Epithelial cell of proximal tubule (primary cell): ENCODE measurements at regions not wholly inside any gene's neighbourhood (a gene's known extent, or its start where the extent isn't known, plus 50 kb on each side); places are given as distances from the start of the nearest gene placed in this dataset.

Source experiments
- DNase-seq: peaks from one replicate; pipeline ENCODE4 v3.0.0-alpha.2; 2011; ENCODE audit warnings: low read depth
- H3K4me3 ChIP-seq: 2 replicates; pipeline ENCODE4 v1.5.1; 2011; ENCODE audit warnings: low read depth, mild to moderate bottlenecking, low read length
- CTCF ChIP-seq: conservative IDR thresholded peaks from 2 replicates; pipeline ENCODE4 v1.5.1; 2012; ENCODE audit warnings: low read depth, mild to moderate bottlenecking, low read length

- no peak overlapping the region for H3K4me3 ChIP-seq
- DNase-seq, result no peak
- no peak for TF ChIP-seq CTCF
Measured at GRCh38 chr15:85997618-85998017, 82.1 kb upstream of the AGBL1 start.

- no peak for TF ChIP-seq CTCF
- no peak overlapping the region for H3K4me3 ChIP-seq
- DNase-seq, result no peak
Measured at GRCh38 chr15:85999658-86000057, 80.0 kb upstream of the AGBL1 start.

DNA sequence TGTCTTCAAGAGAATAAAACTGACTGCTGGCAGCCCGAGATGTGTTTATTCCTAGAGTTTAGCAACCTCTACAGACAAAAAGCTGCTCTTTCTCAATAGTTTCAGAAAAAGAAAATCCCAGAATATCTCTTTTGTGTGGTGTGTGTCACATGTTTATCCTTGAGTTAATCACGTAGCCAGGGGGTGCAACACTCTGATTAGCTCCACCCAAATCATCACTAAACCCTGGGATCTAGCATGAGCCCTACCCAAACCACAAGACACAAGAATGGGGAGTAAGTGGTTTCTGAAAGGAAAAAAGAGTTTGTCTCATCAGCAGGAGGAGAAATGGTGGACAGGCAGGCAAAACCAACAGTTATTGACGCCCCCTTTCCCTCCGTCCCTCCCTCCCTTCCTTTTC is 78.5 kb upstream of the AGBL1 start:
- no peak for DNase-seq
- H3K4me3 ChIP-seq, result no peak overlapping the region
- TF ChIP-seq CTCF, result no peak

DNA sequence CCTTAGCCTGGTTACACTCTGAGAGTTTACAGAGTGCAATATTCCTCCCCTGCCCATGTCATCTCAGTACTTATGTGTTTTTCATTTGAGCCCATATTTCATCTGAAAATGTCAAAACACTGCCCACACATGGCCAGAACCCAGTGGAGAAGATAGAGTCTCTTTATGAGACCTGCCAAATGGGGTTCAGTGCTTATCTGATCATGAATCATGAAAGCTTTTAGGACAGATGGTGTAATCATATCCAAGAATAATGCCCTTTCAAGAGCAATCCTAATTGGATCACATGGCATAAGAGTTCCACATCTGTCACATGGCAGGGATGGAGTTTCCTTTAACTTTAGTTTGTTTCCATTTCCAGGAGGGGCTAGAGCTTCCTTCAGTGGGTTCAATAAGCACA is 77.2 kb upstream of the AGBL1 start:
- TF ChIP-seq CTCF, result no peak
- no peak overlapping the region for H3K4me3 ChIP-seq
- DNase-seq, result no peak

- H3K4me3 ChIP-seq, result no peak overlapping the region
- no peak for DNase-seq
- no peak for TF ChIP-seq CTCF
Measured at GRCh38 chr15:86004061-86004460, 75.6 kb upstream of the AGBL1 start.

- no peak for TF ChIP-seq CTCF
- DNase-seq, result no peak
- H3K4me3 ChIP-seq, result no peak overlapping the region
Measured at GRCh38 chr15:86006546-86006945, 73.1 kb upstream of the AGBL1 start.

- no peak for TF ChIP-seq CTCF
- no peak for DNase-seq
- H3K4me3 ChIP-seq, result no peak overlapping the region
Measured at GRCh38 chr15:86009727-86010126, 69.9 kb upstream of the AGBL1 start.
